ENCODE measurements at regions not wholly inside any gene's neighbourhood (a gene's known extent, or its start where the extent isn't known, plus 50 kb on each side); places are given as distances from the start of the nearest gene placed in this dataset.
A peak's percentile ranks its signal among the peaks of the same experiment; 100 is the strongest.
"Not testable (repeated sequence)": the region's sequence is repeated elsewhere in the genome, so short reads cannot be mapped to it uniquely, and the experiment has no call there.

DNA sequence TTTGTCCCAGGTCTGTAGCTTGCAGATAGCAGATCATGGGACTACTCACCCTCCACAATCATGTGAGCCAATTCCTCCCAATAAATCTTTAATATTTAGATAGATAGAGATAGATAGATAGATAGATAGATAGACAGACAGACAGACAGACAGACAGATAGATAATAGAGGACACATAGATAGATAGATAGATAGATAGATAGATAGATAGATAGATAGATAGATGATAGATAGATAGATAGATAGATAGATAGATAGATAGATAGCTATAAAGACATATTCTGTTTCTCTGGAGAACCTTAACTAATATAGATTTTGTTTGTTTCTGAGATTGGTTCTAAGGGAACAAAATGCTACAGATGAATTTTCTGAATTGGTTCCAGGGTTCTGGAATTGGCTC lies 82.3 kb upstream of the PRDX6 start:
- H3K4me3 Mint-ChIP-seq; intact Hi-C loops (cut with micrococcal nuclease); DNase-seq (ENCODE audit: low spot score); H3K27me3 Mint-ChIP-seq (ENCODE audit: insufficient read depth); H3K9me3 Mint-ChIP-seq; H3K4me1 Mint-ChIP-seq (ENCODE audit: low read depth); H3K36me3 Mint-ChIP-seq (ENCODE audit: low read depth); H3K27ac Mint-ChIP-seq: not testable (repeated sequence)

GRCh38 chr1:173395762-173396161 lies 81.4 kb upstream of the PRDX6 start:
- no peaks in the 10 kb centered on the region for H3K36me3 Mint-ChIP-seq (ENCODE audit: low read depth)
- H3K4me3 Mint-ChIP-seq, result no peak overlapping the region
- no peaks in the 10 kb centered on the region for H3K27me3 Mint-ChIP-seq (ENCODE audit: insufficient read depth)
- H3K9me3 Mint-ChIP-seq, result no peaks in the 10 kb centered on the region
- no peak overlapping the region for H3K27ac Mint-ChIP-seq
- no peaks in the 10 kb centered on the region for H3K4me1 Mint-ChIP-seq (ENCODE audit: low read depth)
- DNase-seq (ENCODE audit: low spot score), result no peak
- intact Hi-C loops (cut with micrococcal nuclease), result no loop called here

DNA sequence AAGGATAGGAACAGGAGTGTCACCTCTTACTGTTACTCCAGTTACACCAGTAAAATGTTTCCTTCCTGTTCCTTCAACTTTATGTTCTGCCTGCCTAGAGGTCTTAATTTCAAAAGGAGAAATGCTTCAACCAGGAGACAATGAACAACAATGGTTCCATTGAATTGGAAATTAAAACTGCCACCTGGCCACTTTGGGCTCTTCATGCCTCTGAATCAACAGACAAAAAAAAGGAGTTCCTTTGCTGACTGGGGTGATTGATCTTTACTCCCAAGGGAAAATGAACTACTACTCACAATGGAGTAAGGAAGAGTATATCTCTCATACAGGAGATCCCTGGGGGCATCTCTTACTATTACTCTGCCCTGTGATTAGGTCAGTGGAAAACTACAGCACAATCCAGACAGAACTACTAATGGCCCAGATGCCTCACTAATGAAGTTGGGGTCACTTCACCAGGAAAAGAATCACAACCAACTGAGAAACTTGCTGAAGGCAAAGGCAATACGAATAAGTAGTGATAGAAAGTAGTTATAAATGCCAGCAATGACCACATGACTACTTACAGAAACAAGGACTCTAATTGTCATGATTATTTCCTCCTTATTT lies 76.6 kb upstream of the PRDX6 start:
- no peaks in the 10 kb centered on the region for H3K9me3 Mint-ChIP-seq
- H3K4me1 Mint-ChIP-seq (ENCODE audit: low read depth), result no peaks in the 10 kb centered on the region
- no peak overlapping the region for H3K27ac Mint-ChIP-seq
- peaks cover 2% of the 10 kb centered on the region for H3K36me3 Mint-ChIP-seq (ENCODE audit: low read depth)
- H3K27me3 Mint-ChIP-seq (ENCODE audit: insufficient read depth), result no peaks in the 10 kb centered on the region
- intact Hi-C loops (cut with micrococcal nuclease), result no loop called here
- H3K4me3 Mint-ChIP-seq, result no peak overlapping the region
- no peak for DNase-seq (ENCODE audit: low spot score)

DNA sequence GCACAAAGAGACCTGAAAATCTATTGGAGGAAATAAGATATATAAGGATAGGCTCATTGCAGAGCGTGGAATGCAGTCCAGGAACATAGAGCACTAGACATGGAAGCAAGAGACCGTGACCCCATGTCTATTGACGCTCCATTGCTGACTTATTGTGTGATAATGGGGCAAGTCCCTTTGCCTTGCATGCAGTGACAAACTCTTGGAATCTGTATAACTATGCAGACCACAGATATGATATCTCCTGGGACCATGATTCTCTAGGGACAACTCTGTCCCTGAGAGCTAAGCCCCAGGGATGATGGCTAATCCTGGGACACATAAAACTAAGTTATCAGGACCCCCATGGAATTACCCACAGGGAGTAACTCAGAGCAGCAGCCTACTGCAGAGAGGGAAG lies 73.1 kb upstream of the PRDX6 start:
- H3K36me3 Mint-ChIP-seq (ENCODE audit: low read depth), result peaks cover 2% of the 10 kb centered on the region
- H3K27ac Mint-ChIP-seq, result no peak overlapping the region
- no peaks in the 10 kb centered on the region for H3K9me3 Mint-ChIP-seq
- no peak overlapping the region for H3K4me3 Mint-ChIP-seq
- intact Hi-C loops (cut with micrococcal nuclease), result no loop called here
- no peaks in the 10 kb centered on the region for H3K27me3 Mint-ChIP-seq (ENCODE audit: insufficient read depth)
- no peak for DNase-seq (ENCODE audit: low spot score)
- H3K4me1 Mint-ChIP-seq (ENCODE audit: low read depth), result peaks cover 7% of the 10 kb centered on the region

DNA sequence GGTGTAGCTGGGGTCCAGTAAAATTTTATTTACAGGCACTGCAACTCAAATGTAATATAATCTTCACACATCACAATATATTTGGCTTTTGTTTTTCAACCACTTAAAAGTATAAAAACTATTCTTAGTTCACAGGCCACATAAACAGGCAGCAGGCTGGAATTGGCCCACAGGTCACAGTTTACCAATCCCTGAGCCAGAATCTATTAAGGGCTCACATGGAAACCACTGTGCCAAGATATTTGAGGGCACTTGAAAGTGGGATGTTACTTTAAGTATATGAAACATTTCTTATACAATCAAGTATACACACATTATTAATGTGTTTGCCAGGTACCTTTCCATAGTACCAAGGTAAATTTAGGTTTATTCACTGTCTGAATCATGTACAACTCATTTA lies 71.9 kb upstream of the PRDX6 start:
- no peaks in the 10 kb centered on the region for H3K9me3 Mint-ChIP-seq
- H3K4me3 Mint-ChIP-seq, result no peak overlapping the region
- no peaks in the 10 kb centered on the region for H3K27me3 Mint-ChIP-seq (ENCODE audit: insufficient read depth)
- intact Hi-C loops (cut with micrococcal nuclease), result loop anchor here (1.0 to 5.0 kb wide), 4 partner anchors 108 to 660 kb away; partner anchors contain the start of gene TNFSF4
- no peak for DNase-seq (ENCODE audit: low spot score)
- peaks cover 11% of the 10 kb centered on the region for H3K4me1 Mint-ChIP-seq (ENCODE audit: low read depth)
- peaks cover 2% of the 10 kb centered on the region for H3K36me3 Mint-ChIP-seq (ENCODE audit: low read depth)
- H3K27ac Mint-ChIP-seq, result no peak overlapping the region

DNA sequence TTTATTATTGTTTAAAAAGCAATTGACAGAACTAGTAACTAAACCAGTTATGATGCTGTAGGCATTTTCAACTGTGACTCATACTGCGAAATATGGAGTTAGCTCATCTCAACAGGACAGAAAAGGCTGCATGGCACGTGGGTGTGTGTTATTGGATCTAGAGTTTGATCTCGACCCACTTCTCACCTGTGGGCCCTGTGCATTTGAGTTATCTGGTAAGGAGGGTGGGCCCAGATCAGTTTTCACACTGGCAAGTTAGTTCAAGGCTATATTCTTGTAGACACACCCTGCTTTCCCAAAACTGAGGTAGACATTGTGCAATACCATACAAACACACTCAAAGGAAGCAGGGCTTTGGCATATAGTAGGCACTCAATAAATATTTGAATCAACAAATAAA lies 71.3 kb upstream of the PRDX6 start:
- Mint-ChIP-seq H3K4me1 (ENCODE audit: low read depth) (peaks cover 16% of the 10 kb centered on the region), H3K27ac (no peak overlapping the region), H3K9me3 (no peaks in the 10 kb centered on the region), H3K4me3 (no peak overlapping the region), H3K27me3 (ENCODE audit: insufficient read depth) (no peaks in the 10 kb centered on the region), H3K36me3 (ENCODE audit: low read depth) (peaks cover 2% of the 10 kb centered on the region)
- no peak for DNase-seq (ENCODE audit: low spot score)
- intact Hi-C loops (cut with micrococcal nuclease), result loop anchor here (1.0 to 5.0 kb wide), 4 partner anchors 109 to 661 kb away; partner anchors contain the start of gene TNFSF4

DNA sequence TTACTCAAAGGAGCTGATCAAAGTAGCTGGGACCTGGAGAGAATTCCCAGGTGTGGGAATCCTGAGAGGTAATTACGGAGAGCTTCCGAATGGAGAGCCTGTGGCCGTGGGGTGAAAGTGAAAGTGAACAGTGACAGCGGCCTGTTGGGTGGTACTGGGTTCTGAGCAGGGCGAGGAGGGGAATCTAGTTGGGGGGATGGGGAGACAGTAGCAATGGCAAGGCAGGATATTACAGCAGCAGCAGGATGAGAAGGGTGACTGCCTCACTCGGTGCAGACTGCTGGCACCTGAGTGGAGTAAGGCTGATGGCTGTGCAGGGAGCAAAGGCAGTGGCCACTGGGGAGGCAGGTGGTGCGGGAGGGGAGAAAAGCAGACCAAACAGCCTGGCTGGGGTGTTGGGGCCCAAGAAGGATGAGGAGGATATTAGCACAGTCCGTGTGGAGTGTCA lies 70.3 kb upstream of the PRDX6 start:
- Mint-ChIP-seq H3K36me3 (ENCODE audit: low read depth) (peaks cover 1% of the 10 kb centered on the region), H3K9me3 (no peaks in the 10 kb centered on the region), H3K27ac (no peak overlapping the region), H3K4me1 (ENCODE audit: low read depth) (peaks cover 19% of the 10 kb centered on the region), H3K4me3 (no peak overlapping the region), H3K27me3 (ENCODE audit: insufficient read depth) (no peaks in the 10 kb centered on the region)
- intact Hi-C loops (cut with micrococcal nuclease), result loop anchor here (5.0 kb wide), 3 partner anchors 110 to 200 kb away; partner anchors contain the start of gene TNFSF4
- DNase-seq (ENCODE audit: low spot score), result no peak

GRCh38 chr1:173407846-173408245 lies 69.3 kb upstream of the PRDX6 start:
- intact Hi-C loops (cut with micrococcal nuclease), result loop anchor here (5.0 kb wide), 3 partner anchors 111 to 201 kb away; partner anchors contain the start of gene TNFSF4
- no peak overlapping the region for H3K27ac Mint-ChIP-seq
- H3K4me1 Mint-ChIP-seq (ENCODE audit: low read depth), result peaks cover 19% of the 10 kb centered on the region
- no peak for DNase-seq (ENCODE audit: low spot score)
- no peaks in the 10 kb centered on the region for H3K9me3 Mint-ChIP-seq
- H3K4me3 Mint-ChIP-seq, result no peak overlapping the region
- H3K27me3 Mint-ChIP-seq (ENCODE audit: insufficient read depth), result peaks cover 2% of the 10 kb centered on the region
- H3K36me3 Mint-ChIP-seq (ENCODE audit: low read depth), result peaks cover 1% of the 10 kb centered on the region

DNA sequence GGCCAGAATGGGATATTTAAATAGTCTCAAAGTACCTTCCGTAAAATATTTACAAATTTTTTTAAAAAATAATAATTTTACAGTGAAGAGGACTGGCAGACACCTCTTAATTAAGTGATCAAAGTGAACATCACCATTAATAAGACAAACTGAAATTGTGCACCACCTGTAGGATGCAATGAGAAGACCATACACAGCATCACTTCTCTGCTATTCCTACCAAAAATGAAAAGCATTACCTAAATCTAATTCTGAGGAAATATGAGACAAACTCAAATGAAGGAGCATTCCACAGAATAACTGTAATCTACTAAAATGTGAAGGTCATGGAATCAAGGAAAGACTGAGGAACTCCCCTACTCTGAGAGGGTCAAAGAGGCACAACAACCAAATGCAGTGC lies 68.2 kb upstream of the PRDX6 start:
- intact Hi-C loops (cut with micrococcal nuclease), result loop anchor here (5.0 kb wide), 3 partner anchors 112 to 202 kb away; partner anchors contain the start of gene TNFSF4
- Mint-ChIP-seq H3K27me3 (ENCODE audit: insufficient read depth) (peaks cover 4% of the 10 kb centered on the region), H3K27ac (no peak overlapping the region), H3K9me3 (no peaks in the 10 kb centered on the region), H3K4me1 (ENCODE audit: low read depth) (peaks cover 19% of the 10 kb centered on the region), H3K36me3 (ENCODE audit: low read depth) (peaks cover 1% of the 10 kb centered on the region), H3K4me3 (no peak overlapping the region)
- no peak for DNase-seq (ENCODE audit: low spot score)

DNA sequence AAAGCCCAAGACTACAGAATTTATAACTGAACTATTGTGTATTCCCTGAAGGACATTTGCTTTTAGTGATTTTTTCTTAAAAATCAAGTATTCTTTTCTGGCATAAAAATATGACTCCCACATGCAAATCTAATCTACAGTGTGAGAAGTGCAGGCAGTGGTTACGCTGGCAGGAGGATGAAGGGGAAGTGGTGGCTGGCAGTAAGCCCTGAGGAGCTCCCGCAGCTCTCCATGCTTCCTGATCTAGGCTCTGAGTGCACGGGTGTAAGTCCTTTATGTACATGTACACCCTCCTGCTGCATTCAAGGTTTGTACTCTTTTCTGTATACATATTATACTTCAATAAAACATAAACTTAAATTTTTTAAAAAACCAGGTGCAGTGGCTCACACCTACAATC lies 67.5 kb upstream of the PRDX6 start:
- no peak for DNase-seq (ENCODE audit: low spot score)
- intact Hi-C loops (cut with micrococcal nuclease), result loop anchor here (5.0 to 10.0 kb wide), 4 partner anchors 112 to 585 kb away; partner anchors contain the start of gene TNFSF4
- H3K4me1 Mint-ChIP-seq (ENCODE audit: low read depth), result peaks cover 19% of the 10 kb centered on the region
- H3K27me3 Mint-ChIP-seq (ENCODE audit: insufficient read depth), result peaks cover 4% of the 10 kb centered on the region
- no peak overlapping the region for H3K27ac Mint-ChIP-seq
- peaks cover 1% of the 10 kb centered on the region for H3K36me3 Mint-ChIP-seq (ENCODE audit: low read depth)
- no peak overlapping the region for H3K4me3 Mint-ChIP-seq
- no peaks in the 10 kb centered on the region for H3K9me3 Mint-ChIP-seq

GRCh38 chr1:173410133-173410793 lies 66.9 kb upstream of the PRDX6 start:
- intact Hi-C loops (cut with micrococcal nuclease), result loop anchor here (10.0 kb wide), 1 partner anchor 585 kb away; no protein-coding TSS in a partner anchor
- Mint-ChIP-seq H3K27ac (no peak overlapping the region), H3K4me1 (ENCODE audit: low read depth) (peaks cover 19% of the 10 kb centered on the region)

GRCh38 chr1:173410794-173411236 lies 66.3 kb upstream of the PRDX6 start:
- no peak for DNase-seq (ENCODE audit: low spot score)
- Mint-ChIP-seq H3K27ac (no peak overlapping the region), H3K4me3 (no peak overlapping the region), H3K36me3 (ENCODE audit: low read depth) (peaks cover 3% of the 10 kb centered on the region), H3K9me3 (no peaks in the 10 kb centered on the region), H3K4me1 (ENCODE audit: low read depth) (peaks cover 23% of the 10 kb centered on the region), H3K27me3 (ENCODE audit: insufficient read depth) (peaks cover 4% of the 10 kb centered on the region)
- intact Hi-C loops (cut with micrococcal nuclease), result loop anchor here (10.0 kb wide), 1 partner anchor 586 kb away; no protein-coding TSS in a partner anchor

More at GRCh38 chr1:173410133-173410793, 66.9 kb upstream of the PRDX6 start:
- peaks cover 4% of the 10 kb centered on the region for H3K27me3 Mint-ChIP-seq (ENCODE audit: insufficient read depth)
- H3K4me3 Mint-ChIP-seq, result peak overlapping the region; percentile 5
- H3K9me3 Mint-ChIP-seq, result no peaks in the 10 kb centered on the region
- no peak for DNase-seq (ENCODE audit: low spot score)
- H3K36me3 Mint-ChIP-seq (ENCODE audit: low read depth), result peaks cover 3% of the 10 kb centered on the region

All from activated T-helper 1 cell treated with anti-CD3 and anti-CD28 coated beads, Interleukin-12 subunit alpha, Interleukin-12 subunit beta, Interleukin-2, Interleukin-4 antibody, amounts not matched to agents 30 ng/mL and 10 ng/mL and 1 ng/mL, durations not matched to agents 14 hours and 24 hours and 36 hours (primary cell).